Prostate gland (tissue), 2 donors: ENCODE measurements at regions not wholly inside any gene's neighbourhood (a gene's known extent, or its start where the extent isn't known, plus 50 kb on each side); places are given as distances from the start of the nearest gene placed in this dataset.

Source experiments
- POLR2A ChIP-seq: fragments of 450-650 bp; IDR thresholded peaks from one replicate; pipeline ENCODE4 v1.6.1; 2016; ENCODE audit warnings: antibody characterized with exemption, mild to moderate bottlenecking
- POLR2AphosphoS5 ChIP-seq: sonication (generic); formaldehyde crosslinking; IDR thresholded peaks from one replicate; pipeline ENCODE4 v1.6.1; 2017; ENCODE audit warnings: antibody characterized with exemption
- TF ChIP-seq, protein P1 (sequence below), 4 experiments: fragments of 200-600 bp in 2 of 4; fragments of 450-650 bp in 2 of 4; sonication (generic) in 2 of 4; IDR thresholded peaks; 1 replicate in 3 of 4; 2 replicates in 1 of 4; pipeline ENCODE4 v1.5.1; 2016 to 2019; ENCODE audit warnings: antibody characterized with exemption in 4 of 4, mild to moderate bottlenecking in 2 of 4, moderate library complexity in 2 of 4

DNA sequence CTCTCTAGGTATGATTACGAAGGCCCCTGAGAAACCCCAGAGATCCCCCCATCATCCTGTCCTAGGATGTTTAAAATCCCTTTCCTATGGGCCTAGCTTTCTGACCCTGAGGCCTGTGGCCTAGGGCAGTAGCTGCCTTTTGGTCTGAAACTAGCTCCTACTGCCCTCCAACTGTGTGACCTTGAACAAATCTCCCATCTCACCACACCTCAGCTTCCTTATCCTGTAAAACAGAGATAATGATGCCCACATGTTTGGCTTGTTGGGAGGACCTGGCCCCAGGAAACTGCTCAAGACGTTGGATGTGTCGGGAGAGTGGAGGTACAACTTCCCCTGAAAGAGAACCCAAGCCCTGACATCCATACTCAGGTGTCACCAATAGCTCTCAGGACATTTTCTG lies 213.2 kb downstream of the SMAD2 start:
- TF ChIP-seq, protein P1, sequence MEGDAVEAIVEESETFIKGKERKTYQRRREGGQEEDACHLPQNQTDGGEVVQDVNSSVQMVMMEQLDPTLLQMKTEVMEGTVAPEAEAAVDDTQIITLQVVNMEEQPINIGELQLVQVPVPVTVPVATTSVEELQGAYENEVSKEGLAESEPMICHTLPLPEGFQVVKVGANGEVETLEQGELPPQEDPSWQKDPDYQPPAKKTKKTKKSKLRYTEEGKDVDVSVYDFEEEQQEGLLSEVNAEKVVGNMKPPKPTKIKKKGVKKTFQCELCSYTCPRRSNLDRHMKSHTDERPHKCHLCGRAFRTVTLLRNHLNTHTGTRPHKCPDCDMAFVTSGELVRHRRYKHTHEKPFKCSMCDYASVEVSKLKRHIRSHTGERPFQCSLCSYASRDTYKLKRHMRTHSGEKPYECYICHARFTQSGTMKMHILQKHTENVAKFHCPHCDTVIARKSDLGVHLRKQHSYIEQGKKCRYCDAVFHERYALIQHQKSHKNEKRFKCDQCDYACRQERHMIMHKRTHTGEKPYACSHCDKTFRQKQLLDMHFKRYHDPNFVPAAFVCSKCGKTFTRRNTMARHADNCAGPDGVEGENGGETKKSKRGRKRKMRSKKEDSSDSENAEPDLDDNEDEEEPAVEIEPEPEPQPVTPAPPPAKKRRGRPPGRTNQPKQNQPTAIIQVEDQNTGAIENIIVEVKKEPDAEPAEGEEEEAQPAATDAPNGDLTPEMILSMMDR (IDR thresholded peaks at IDR 0.05), result no peak
- TF ChIP-seq POLR2A, result no peak
- TF ChIP-seq POLR2AphosphoS5, result no peak
